NOMO-1 treated with dmso at 0.1 percent for 144 hours (cell line): ENCODE measurements at regions not wholly inside any gene's neighbourhood (a gene's known extent, or its start where the extent isn't known, plus 50 kb on each side); places are given as distances from the start of the nearest gene placed in this dataset.

Experiments
- DNase-seq: peaks from one replicate; lab custom pipeline; 2025; ENCODE audit not compliant: unreplicated experiment; lab: John Stamatoyannopoulos, UW

GRCh38 chr22:49298834-49299750, 528.6 kb downstream of the BRD1 start:
- DNase-seq: no peak

- no peak for DNase-seq
Observed at GRCh38 chr22:49297871-49298721, 529.6 kb downstream of the BRD1 start.

- DNase-seq: no peak
Observed at GRCh38 chr22:49297286-49297870, 530.3 kb downstream of the BRD1 start.

GRCh38 chr22:49296561-49296960, 531.1 kb downstream of the BRD1 start:
- DNase-seq: no peak

- no peak for DNase-seq
Observed at GRCh38 chr22:49295851-49296560, 531.7 kb downstream of the BRD1 start.

DNA sequence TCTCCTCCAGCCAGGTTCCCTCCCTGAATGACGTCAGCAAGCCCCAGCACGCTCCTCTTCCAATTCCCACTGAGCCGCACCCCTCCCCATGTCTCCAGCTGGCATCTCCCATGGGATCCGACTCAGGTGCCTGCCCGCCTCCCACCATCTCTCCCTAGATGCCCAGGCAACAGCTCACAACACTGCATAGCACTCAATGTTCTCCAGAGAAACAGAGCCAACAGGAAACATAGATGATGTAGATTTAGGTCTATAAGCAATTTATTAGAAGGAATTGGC, 532.3 kb downstream of the BRD1 start:
- no peak for DNase-seq

- DNase-seq: no peak
Observed at GRCh38 chr22:49294656-49295464, 532.8 kb downstream of the BRD1 start.

DNA sequence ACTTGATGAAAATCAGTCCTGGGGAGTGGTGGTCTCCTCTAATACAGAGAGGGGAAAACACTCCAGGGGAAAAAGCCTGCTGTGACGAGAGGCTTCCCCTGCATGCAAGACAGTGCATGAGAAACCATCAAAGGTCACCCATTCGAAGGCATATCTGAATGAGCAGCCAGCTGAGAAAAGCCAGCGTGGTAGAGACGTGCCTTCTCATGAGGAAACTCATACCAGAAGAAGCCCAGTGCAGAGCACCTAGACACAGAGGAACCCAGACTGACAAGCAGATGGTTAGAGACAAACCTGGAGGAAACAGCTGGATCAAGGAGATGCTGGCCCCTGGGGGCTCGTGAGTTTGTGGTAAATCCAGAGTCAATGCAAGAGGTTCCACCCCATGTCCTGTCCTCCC, 534.8 kb downstream of the BRD1 start:
- DNase-seq: no peak

GRCh38 chr22:49291781-49292180, 535.9 kb downstream of the BRD1 start:
- no peak for DNase-seq

DNA sequence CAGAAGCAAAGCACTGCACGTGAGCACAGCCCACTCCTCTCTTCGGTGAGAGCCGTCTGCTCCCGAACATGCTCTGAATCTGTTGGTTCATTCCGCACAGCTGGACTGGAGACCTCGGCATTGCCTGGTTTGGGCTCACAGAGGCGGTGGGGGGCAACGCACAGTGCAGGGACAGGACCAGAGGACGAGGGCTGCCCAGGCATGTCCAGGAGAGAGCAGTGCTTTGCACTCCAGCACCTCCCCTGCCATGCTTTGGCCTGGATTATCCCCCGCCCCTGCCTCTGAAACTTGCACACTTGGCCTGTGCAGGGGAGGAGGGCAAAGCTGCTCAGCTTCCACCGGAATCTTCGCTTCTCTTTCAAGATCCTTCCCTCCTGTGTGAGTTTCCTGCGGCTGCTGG, 536.5 kb downstream of the BRD1 start:
- no peak for DNase-seq

DNA sequence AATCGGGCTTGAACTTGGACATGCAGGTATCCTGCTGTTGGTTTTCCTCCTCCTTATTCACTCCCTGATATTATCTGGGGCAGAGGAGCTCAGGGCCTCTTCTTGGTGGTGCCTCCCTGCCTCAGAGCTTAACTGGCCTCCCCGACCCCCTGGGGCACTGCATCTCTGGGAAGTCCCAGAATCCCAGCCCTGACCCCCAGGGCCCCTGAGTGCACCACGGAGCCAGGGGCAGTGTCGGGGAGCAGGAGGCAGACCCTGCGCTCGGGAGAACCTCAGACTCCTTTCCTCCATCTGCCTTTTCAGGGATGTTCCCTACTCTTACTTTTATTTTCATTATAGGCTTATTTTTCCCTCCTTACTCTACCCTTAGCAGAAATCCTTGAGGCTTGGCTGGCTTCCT, 537.0 kb downstream of the BRD1 start:
- DNase-seq: no peak

DNA sequence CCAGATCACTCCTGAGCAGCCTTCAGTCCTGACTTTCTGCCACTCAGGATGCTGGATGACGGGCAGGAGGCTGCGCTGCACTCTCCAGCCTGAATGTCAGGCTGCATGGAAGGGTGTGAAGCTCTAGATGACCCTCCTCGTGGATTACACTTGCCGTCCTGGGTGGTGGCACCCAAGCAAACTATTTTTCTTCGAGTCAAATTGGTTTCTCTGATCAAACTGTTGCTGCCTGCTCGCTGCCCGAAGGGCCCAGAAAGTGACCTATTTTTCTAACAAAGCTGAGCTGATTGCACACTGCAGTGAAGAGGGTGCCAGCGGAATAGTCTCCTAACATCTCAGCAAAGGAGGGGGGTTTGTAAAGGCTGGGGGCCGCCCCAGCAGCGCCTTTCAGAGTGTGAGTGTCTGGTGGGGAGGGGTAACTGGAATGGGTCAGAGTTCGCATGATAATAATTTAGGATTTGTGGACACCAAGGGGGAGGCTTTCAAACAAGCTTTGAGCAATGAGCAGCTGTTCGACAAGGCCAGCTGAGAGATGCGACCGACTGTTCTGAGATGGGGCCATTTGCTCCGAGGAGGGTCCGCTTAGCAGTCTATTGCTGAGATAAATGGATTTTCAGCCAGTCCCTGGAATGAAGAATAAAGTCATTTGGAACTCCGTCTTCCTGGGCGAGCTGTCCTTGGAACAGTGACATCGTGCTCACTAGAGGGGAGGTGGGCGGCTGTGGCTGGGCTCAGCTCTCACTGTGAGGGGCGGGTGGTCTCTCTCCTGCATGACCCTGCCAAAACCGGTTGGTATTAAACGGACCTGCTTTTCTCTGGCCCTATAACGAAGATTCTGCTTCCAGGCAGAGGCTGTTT, 537.6 kb downstream of the BRD1 start:
- no peak for DNase-seq

- no peak for DNase-seq
Observed at GRCh38 chr22:49286181-49286760, 541.4 kb downstream of the BRD1 start.

GRCh38 chr22:49284931-49285330, 542.7 kb downstream of the BRD1 start:
- no peak for DNase-seq

- DNase-seq: no peak
Observed at GRCh38 chr22:49284056-49284784, 543.5 kb downstream of the BRD1 start.

DNA sequence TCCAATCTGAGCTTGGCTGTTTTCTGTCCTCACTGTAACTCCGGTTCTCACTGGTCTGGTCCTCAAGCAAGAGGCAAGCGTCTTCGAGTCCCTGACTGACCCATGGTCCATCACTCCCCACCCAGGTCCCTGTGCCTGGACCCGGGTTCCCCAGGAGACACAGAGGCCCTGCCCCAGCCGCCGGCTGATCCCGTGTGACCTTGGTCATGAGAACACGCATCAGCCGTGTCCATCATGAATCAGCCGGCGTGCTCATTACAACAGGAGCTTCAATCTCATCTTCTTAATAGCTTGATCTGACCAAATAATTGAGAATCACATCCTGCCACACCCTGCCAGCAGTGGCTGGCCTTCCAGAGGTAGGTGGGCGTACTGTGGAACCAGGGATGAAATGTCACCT, 545.1 kb downstream of the BRD1 start:
- no peak for DNase-seq

DNA sequence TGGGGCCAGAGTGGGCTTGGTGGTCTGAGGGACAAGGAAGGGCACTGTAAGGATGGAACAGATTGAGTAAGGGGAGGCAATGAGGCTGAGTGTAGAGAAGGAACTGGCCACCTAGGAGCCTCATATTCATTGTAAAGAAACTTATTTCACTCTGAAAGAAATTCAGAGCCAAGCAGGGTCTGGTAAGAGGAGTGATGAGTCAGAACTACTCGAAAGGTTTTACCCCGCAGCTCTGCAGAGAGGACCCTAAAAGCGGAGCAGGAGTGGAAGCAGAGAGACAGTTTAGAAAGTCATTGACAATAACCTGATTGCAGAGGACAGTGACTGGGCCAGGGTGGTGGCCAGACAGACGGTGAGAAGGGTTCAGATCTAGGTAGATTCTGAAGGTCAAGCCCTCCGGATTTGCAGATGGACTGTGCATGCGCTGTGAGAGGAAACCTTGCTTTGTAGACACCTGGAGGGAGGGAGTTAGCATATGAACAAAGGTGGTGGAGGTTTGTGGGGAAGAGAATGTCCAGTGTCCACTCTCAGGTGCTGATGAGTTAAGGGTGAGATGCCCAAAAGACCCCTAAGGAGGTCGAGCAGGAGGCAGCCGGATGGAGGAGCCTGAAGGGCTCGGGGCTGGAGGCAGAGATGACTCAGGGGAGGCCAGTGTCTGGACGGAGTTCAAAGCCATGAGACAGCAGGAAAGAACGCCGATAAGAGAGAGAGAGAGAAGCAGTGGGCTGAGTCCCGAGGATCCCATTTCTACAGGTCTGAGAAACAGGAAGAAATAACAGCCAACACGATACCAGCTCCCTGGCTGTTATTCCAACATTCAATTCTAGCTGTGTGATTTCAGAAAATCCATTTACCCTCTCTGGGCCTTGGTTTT, 546.0 kb downstream of the BRD1 start:
- DNase-seq: no peak

DNA sequence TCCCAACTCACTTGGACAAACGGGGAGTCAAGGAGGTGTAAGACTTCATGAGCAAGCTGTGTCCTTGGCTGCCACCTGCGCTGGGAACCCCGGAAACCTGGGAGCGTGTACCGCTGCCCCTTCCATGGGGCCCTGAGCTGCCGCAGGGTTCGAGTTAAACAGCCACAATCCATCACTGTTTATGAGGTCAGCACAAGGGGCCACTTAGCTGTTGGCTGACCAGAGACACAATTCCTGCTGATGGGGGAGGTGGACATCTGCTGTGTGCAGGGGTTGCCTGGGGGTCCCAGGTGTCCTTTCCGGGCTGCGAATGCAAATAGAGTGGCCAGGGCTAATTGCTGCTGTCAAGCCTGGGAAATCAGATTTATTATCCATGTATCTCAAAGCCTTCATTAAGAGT, 549.3 kb downstream of the BRD1 start:
- no peak for DNase-seq
